Heart left ventricle (tissue), 16 donors: ENCODE measurements at regions not wholly inside any gene's neighbourhood (a gene's known extent, or its start where the extent isn't known, plus 50 kb on each side); places are given as distances from the start of the nearest gene placed in this dataset.

Experiments used
- ATAC-seq, 4 donors: fragments of 200-7000 bp; cut with Tn5 transposase; one replicate each; pipeline ENCODE4 v1.9.1; 2020 to 2022; ENCODE audit warnings: moderate library complexity in 4 of 4, mild to moderate bottlenecking in 3 of 4, moderate number of reproducible peaks in 1 of 4
- DNase-seq, 5 donors: peaks; one replicate each; pipeline ENCODE4 v3.0.0-alpha.2; 2020
- H3K27ac ChIP-seq, 12 donors: fragments of 200-600 bp; sonication (generic) in 4 of 12; one replicate each; pipeline versions ENCODE4 v1.5.0 to v1.8.0; 2016 to 2022; ENCODE audit warnings: mild to moderate bottlenecking in 2 of 12
- H3K27me3 ChIP-seq, 9 donors: fragments of 200-600 bp; sonication (generic) in 2 of 9; one replicate each; pipeline versions ENCODE4 v1.5.1 to v1.8.0; 2016 to 2022; ENCODE audit warnings: mild to moderate bottlenecking in 3 of 9
- H3K36me3 ChIP-seq, 9 donors: fragments of 200-600 bp; sonication (generic) in 2 of 9; one replicate each; pipeline versions ENCODE4 v1.5.0 to v1.8.0; 2018 to 2022; ENCODE audit warnings: mild to moderate bottlenecking in 2 of 9
- H3K4me1 ChIP-seq, 12 donors: fragments of 200-600 bp; sonication (generic) in 4 of 12; one replicate each; pipeline versions ENCODE4 v1.5.0 to v1.8.0; 2016 to 2022; ENCODE audit warnings: mild to moderate bottlenecking in 3 of 12
- H3K4me3 ChIP-seq, 12 donors: fragments of 200-600 bp; sonication (generic) in 4 of 12; one replicate each; pipeline versions ENCODE4 v1.5.0 to v1.8.0; 2017 to 2022; ENCODE audit warnings: mild to moderate bottlenecking in 9 of 12, moderate library complexity in 4 of 12
- H3K9me3 ChIP-seq, 12 donors: fragments of 200-600 bp; sonication (generic) in 4 of 12; one replicate each; pipeline versions ENCODE4 v1.5.0 to v1.8.0; 2016 to 2022; ENCODE audit warnings: mild to moderate bottlenecking in 1 of 12
- CTCF ChIP-seq, 12 donors: fragments of 200-600 bp; sonication (generic) in 4 of 12; IDR thresholded peaks; one replicate each; pipeline versions ENCODE4 v1.5.0 to v1.8.0; 2018 to 2022; ENCODE audit warnings: antibody characterized with exemption in 12 of 12, mild to moderate bottlenecking in 5 of 12
- POLR2A ChIP-seq, 2 donors: fragments of 450-650 bp; IDR thresholded peaks; one replicate each; pipeline ENCODE4 v1.6.1; 2017; ENCODE audit warnings: antibody characterized with exemption in 2 of 2, mild to moderate bottlenecking in 2 of 2, moderate library complexity in 2 of 2
- WGBS, 4 donors: extraction: QIAGEN DNeasy Blood & Tissue Kit in 2 of 4; methylation state at CpG; one replicate each; pipeline versions ENCODE4 v1.1.5 to v1.1.7; 2013 to 2018; 5-methylcytosine and 5-hydroxymethylcytosine counted together
- intact Hi-C, 10 donors: fragments of 100-400 bp; cut with DNase I; formaldehyde crosslinking; loops; one replicate each; pipeline versions ENCODE4 v1.11.1 to v1.14.2; 2022
- donor health status: ischemic (EF 13 %, LVEDD 7.1; RV severe dilation, severe dysfunction).
- donor health status: healthy with polysubstance abuse.
- donor health status: DM: no; HTN: yes; CAD: no.
- donor health status: DM: no; HTN: no; CAD: no.
- donor health status: ischemic (EF 25% LVEDD 6.9; RV normal size, moderate dysfunction).
- donor health status: ischemic (EF 25% LVEDD 5.7; RV mildly dilated, moderate dysfunction).
- donor health status: healthy.
- donor health status: DM: yes; HTN: yes; CAD: no.
- donor health status: ischemic (EF 35%, LVEDD 5.7; RV mildly dilated, moderate dysfunction).
- donor health status: nonischemic (EF 11% LVEDD 7.7; RV severe dilation, severe dysfunction).
- donor health status: DM: yes; HTN: yes; CAD: no.
- donor health status: PGD.
- donor health status: ischemic (EF 29% LVEDD 5.4; RV normal size, mild dysfunction).
- donor health status: nonischemic (EF 23%, LVEDD 6.1; RV moderate dilation, normal function).

DNA sequence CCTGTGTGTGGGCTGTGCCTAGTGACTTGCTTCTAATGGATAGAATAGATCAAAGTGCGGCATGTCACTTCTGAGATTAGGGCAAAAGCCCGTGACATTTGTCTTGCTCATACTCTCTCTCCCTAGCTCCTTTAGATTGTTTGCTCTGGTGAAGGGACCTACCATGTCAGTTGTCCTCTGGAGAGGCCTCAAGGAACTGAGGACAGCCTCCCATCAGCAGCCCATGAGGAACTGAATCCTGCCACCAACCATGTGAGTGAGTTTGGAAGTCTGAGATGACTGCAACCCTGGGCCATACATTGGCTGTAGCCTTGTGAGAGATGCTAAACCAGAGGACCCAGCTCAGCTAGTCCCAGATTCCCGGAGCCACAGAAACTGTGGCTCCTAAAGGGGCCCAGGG is 101.6 kb upstream of the ESRRB start:
- no peaks in the 10 kb centered on the region for H3K36me3 ChIP-seq
- ATAC-seq, result no peak
- WGBS, 4 donors, result 84 to 92% (median 86%) methylated on average over 3 of the region's 3 CpGs
- no peaks in the 10 kb centered on the region for H3K4me1 ChIP-seq
- no peaks in the 10 kb centered on the region for H3K27me3 ChIP-seq
- TF ChIP-seq POLR2A (IDR thresholded peaks at IDR 0.05), result no peak
- no peak for TF ChIP-seq CTCF (IDR thresholded peaks at IDR 0.05)
- intact Hi-C loops, result no loop called here
- H3K27ac ChIP-seq, result no peak overlapping the region
- no peaks in the 10 kb centered on the region for H3K9me3 ChIP-seq
- H3K4me3 ChIP-seq, result no peak overlapping the region
- no peak for DNase-seq

- intact Hi-C loops, result no loop called here
- TF ChIP-seq POLR2A (IDR thresholded peaks at IDR 0.05) (no peak), CTCF (IDR thresholded peaks at IDR 0.05) (no peak)
- no peaks in the 10 kb centered on the region for H3K4me1 ChIP-seq
- H3K27ac ChIP-seq, result no peak overlapping the region
- H3K27me3 ChIP-seq, result peaks cover 0 to 3% (median 0%) of the 10 kb centered on the region in 9 donors
- H3K36me3 ChIP-seq, result no peaks in the 10 kb centered on the region
- ATAC-seq (no peak), DNase-seq (no peak)
- no peaks in the 10 kb centered on the region for H3K9me3 ChIP-seq
- no peak overlapping the region for H3K4me3 ChIP-seq
- 68 to 79% (median 78%) methylated on average over 14 of the region's 14 CpGs for WGBS, 4 donors
Measured at GRCh38 chr14:76277586-76278130, 98.3 kb upstream of the ESRRB start.

DNA sequence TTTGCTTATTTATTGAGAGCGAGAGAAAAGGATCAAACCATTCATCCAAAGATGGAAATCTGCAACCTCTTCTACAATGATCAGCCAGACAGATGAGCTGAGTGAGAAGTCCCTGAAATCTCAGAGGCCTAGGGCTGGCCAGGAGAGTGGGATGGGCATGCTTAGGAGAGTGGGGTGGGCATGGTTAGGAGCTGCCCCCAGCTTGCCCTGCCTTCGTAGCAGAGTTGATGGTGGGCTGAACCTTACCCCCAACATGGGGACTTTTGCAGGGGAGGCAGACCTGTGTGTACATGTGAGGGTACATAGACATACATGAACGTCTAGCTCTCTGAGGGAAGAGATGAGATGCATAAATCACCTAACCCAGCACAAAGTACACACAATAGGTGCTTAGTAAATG is 95.7 kb upstream of the ESRRB start:
- intact Hi-C loops, result no loop called here
- TF ChIP-seq CTCF (IDR thresholded peaks at IDR 0.05), result no peak
- no peak for TF ChIP-seq POLR2A (IDR thresholded peaks at IDR 0.05)
- ATAC-seq (no peak), DNase-seq (no peak)
- Histone ChIP-seq H3K27me3 (peaks cover 0 to 3% (median 0%) of the 10 kb centered on the region in 9 donors), H3K9me3 (no peaks in the 10 kb centered on the region), H3K36me3 (no peaks in the 10 kb centered on the region), H3K27ac (no peak overlapping the region), H3K4me1 (no peaks in the 10 kb centered on the region), H3K4me3 (no peak overlapping the region)
- WGBS, 4 donors, result 47 to 50% (median 47%) methylated on average over 3 of the region's 3 CpGs

GRCh38 chr14:76282581-76282980 is 93.4 kb upstream of the ESRRB start:
- no peak for ATAC-seq
- no peak for DNase-seq
- TF ChIP-seq POLR2A (IDR thresholded peaks at IDR 0.05) (no peak), CTCF (IDR thresholded peaks at IDR 0.05) (no peak)
- Histone ChIP-seq H3K27me3 (peaks cover 0 to 3% (median 0%) of the 10 kb centered on the region in 9 donors), H3K9me3 (no peaks in the 10 kb centered on the region), H3K4me3 (no peak overlapping the region), H3K36me3 (no peaks in the 10 kb centered on the region), H3K4me1 (no peaks in the 10 kb centered on the region), H3K27ac (no peak overlapping the region)
- intact Hi-C loops, result no loop called here
- 43 to 69% (median 54%) methylated on average over 2 of the region's 2 CpGs for WGBS, 4 donors
